ENCODE measurements at regions not wholly inside any gene's neighbourhood (a gene's known extent, or its start where the extent isn't known, plus 50 kb on each side); places are given as distances from the start of the nearest gene placed in this dataset.

DNA sequence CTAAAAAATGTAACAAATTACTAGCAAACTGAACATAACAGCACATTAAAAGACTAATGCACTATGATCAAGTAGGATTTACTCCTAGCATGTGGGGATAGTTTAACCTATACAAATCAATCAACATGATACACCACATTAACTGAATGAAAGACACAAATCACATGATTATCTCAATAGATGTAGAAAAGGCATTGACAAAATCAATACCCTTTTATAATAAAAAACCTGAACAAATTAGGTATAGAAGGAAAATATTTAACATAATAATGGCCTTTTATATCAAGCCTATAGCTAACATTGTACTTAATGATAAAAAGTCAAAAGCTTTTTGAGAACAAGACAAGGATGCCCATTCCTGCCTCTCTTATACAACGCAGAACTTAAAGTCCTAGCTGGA lies 540.0 kb downstream of the RERGL start:
- Histone ChIP-seq H3K36me3 (no peaks in the 10 kb centered on the region), H3K4me1 (no peaks in the 10 kb centered on the region), H3K4me3 (no peak overlapping the region), H3K9me3 (replicated peaks) (peaks cover 37% of the 10 kb centered on the region), H3K27me3 (ENCODE audit: low read depth) (no peaks in the 10 kb centered on the region), H3K27ac (replicated peaks) (no peak overlapping the region)
- intact Hi-C loops (cut with micrococcal nuclease) = no loop called here
- no peak for DNase-seq
- TF ChIP-seq, protein P1, sequence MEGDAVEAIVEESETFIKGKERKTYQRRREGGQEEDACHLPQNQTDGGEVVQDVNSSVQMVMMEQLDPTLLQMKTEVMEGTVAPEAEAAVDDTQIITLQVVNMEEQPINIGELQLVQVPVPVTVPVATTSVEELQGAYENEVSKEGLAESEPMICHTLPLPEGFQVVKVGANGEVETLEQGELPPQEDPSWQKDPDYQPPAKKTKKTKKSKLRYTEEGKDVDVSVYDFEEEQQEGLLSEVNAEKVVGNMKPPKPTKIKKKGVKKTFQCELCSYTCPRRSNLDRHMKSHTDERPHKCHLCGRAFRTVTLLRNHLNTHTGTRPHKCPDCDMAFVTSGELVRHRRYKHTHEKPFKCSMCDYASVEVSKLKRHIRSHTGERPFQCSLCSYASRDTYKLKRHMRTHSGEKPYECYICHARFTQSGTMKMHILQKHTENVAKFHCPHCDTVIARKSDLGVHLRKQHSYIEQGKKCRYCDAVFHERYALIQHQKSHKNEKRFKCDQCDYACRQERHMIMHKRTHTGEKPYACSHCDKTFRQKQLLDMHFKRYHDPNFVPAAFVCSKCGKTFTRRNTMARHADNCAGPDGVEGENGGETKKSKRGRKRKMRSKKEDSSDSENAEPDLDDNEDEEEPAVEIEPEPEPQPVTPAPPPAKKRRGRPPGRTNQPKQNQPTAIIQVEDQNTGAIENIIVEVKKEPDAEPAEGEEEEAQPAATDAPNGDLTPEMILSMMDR (IDR thresholded peaks at IDR 0.05; ENCODE audit: borderline replicate concordance) = no peak

DNA sequence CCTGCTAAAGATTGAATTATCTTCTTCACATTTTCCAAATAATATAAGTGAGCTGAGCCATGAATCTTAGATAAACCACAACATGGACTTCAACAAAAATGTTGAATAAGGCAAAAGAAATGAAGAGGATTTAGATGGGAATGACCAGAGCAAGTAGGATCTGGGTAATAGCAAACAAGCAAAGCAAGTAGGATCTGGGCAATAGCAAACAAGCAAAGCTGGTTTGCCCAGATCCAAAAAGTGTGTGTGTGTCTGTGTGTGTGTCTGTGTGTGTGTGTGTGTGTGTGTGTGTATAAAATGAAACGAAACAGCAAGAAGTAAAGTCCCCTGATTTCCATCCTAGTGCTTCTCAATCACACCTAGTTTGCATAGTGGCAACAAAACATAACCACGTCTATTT lies 549.1 kb downstream of the RERGL start:
- TF ChIP-seq, protein P1 (IDR thresholded peaks at IDR 0.05; ENCODE audit: borderline replicate concordance) = no peak
- DNase-seq = no peak
- intact Hi-C loops (cut with micrococcal nuclease) = no loop called here

DNA sequence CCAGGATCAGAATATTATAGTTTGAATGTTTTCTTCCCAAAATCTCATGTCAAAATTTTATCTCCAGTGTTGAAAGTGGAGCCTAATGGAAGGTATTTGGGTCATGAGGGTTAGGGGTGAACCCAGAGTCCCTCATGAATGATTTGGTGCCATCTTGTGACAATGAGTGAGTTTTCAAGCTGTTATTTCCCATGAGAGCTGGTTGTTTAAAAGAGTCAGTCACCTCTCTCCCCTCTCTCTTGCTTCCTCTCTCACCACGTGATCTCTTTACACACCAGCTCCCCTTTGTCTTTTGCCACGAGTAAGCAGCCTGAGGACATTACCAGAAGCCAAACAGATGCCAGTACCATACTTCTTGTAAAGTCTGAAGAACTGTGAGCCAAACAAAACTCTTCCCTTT lies 561.6 kb downstream of the RERGL start:
- intact Hi-C loops (cut with micrococcal nuclease) = no loop called here
- no peak for DNase-seq
- TF ChIP-seq, protein P1 (IDR thresholded peaks at IDR 0.05; ENCODE audit: borderline replicate concordance) = no peak
- peaks cover 8% of the 10 kb centered on the region for H3K9me3 ChIP-seq (replicated peaks)
- H3K36me3 ChIP-seq = no peaks in the 10 kb centered on the region
- H3K27me3 ChIP-seq (ENCODE audit: low read depth) = no peaks in the 10 kb centered on the region
- no peaks in the 10 kb centered on the region for H3K4me1 ChIP-seq
- no peak overlapping the region for H3K4me3 ChIP-seq
- no peak overlapping the region for H3K27ac ChIP-seq (replicated peaks)

More for the DNA sequence above, 549.1 kb downstream of the RERGL start:
- Histone ChIP-seq H3K27ac (replicated peaks) (no peak overlapping the region), H3K4me1 (no peaks in the 10 kb centered on the region), H3K4me3 (no peak overlapping the region), H3K36me3 (no peaks in the 10 kb centered on the region), H3K27me3 (ENCODE audit: low read depth) (no peaks in the 10 kb centered on the region), H3K9me3 (replicated peaks) (peaks cover 28% of the 10 kb centered on the region)

DNA sequence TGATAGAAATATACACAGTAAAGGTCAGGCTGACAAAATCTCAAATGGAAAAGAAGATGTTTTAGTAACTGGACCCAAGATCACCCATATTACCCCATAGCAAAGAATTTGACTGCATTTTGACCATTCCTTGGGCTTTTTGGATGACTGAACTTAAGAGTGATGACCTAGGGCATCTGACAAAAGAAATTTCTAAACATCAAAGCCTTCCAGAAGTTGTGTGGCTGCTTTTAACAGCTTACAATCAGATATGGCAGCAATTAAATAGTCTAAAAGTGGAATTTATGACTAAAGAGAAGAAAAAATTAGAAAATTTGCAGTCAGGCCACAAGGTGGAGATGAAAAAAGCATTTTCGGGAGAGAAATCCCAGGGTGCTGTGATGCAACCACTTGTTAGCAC lies 563.0 kb downstream of the RERGL start:
- Histone ChIP-seq H3K36me3 (no peaks in the 10 kb centered on the region), H3K27ac (replicated peaks) (no peak overlapping the region), H3K4me3 (no peak overlapping the region), H3K4me1 (no peaks in the 10 kb centered on the region), H3K9me3 (replicated peaks) (no peaks in the 10 kb centered on the region), H3K27me3 (ENCODE audit: low read depth) (no peaks in the 10 kb centered on the region)
- TF ChIP-seq, protein P1 (IDR thresholded peaks at IDR 0.05; ENCODE audit: borderline replicate concordance) = no peak
- DNase-seq = no peak
- intact Hi-C loops (cut with micrococcal nuclease) = no loop called here

DNA sequence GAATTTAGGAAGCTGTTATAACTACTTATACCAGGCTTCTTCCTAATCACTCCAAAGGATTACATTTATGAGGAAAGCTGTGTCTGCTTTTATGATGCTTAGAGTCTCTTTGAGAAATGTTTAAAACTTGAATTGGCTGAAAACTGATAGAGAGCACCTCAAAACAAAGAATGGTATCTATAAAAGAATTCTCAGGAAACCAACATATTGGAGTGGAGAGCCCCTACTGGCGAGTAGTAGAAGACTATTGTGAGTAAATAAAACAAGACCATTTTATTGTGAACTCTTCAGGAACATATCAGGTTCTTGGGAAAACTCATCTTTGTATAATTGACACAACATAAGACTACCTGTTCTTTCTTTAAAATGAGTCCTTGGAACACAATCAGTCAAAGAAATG lies 578.6 kb downstream of the RERGL start:
- Histone ChIP-seq H3K9me3 (replicated peaks) (peaks cover 4% of the 10 kb centered on the region), H3K36me3 (no peaks in the 10 kb centered on the region), H3K4me3 (no peak overlapping the region), H3K27me3 (ENCODE audit: low read depth) (no peaks in the 10 kb centered on the region), H3K4me1 (no peaks in the 10 kb centered on the region), H3K27ac (replicated peaks) (no peak overlapping the region)
- TF ChIP-seq, protein P1 (IDR thresholded peaks at IDR 0.05; ENCODE audit: borderline replicate concordance) = no peak
- no peak for DNase-seq
- intact Hi-C loops (cut with micrococcal nuclease) = no loop called here

DNA sequence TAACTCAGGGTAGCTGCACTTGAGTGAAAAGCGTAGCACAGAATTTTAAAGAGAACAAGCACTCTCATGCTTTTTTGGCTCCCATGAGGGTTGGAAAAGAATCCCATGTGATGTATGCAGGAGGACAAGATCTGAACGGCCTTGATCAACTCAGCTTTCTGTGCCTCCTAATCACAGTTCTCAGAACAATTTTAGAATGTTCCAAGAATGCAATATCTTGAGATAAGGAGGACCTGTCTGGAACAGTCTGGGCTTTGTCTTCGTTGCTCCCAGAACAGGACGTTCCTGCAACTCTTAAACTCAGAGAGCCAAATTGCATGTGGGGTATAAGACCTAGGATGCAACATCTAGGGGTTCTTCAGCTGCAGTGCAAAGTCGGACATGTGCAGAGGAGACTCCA lies 582.7 kb downstream of the RERGL start:
- intact Hi-C loops (cut with micrococcal nuclease) = no loop called here
- TF ChIP-seq, protein P1 (IDR thresholded peaks at IDR 0.05; ENCODE audit: borderline replicate concordance) = no peak
- DNase-seq = no peak
- H3K4me1 ChIP-seq = no peaks in the 10 kb centered on the region
- H3K27ac ChIP-seq (replicated peaks) = no peak overlapping the region
- no peaks in the 10 kb centered on the region for H3K27me3 ChIP-seq (ENCODE audit: low read depth)
- H3K36me3 ChIP-seq = no peaks in the 10 kb centered on the region
- no peaks in the 10 kb centered on the region for H3K9me3 ChIP-seq (replicated peaks)
- H3K4me3 ChIP-seq = no peak overlapping the region
